ENCODE measurements at regions not wholly inside any gene's neighbourhood (a gene's known extent, or its start where the extent isn't known, plus 50 kb on each side); places are given as distances from the start of the nearest gene placed in this dataset.

DNA sequence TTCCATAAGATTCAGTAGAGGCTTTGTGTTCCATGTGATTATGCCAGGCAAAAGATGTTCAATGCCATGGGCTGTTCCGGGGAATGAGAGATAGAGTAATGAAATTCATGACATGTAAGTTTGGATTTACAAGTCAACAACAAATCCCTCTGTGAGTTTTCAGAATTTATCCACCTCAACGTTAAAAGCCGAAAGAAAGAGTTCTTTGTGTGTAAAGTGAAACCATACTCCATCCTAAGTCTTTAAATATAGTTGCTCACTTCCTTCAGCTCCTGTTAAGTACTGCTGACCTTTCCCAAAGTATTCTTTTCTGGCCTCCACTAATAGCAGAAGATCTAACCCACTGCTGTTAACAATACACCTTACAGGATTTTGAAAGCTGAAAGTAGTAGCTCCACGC, 190.0 kb downstream of the TMX1 start:
- Histone ChIP-seq H3K4me3 (ENCODE audit: insufficient read depth, low read length, poor library complexity, severe bottlenecking) (no peak overlapping the region), H3K9me3 (ENCODE audit: insufficient read depth, low read length) (no peaks in the 10 kb centered on the region), H4K20me1 (ENCODE audit: low read depth, low read length) (no peaks in the 10 kb centered on the region), H3F3A (ENCODE audit: insufficient read depth) (no peaks in the 10 kb centered on the region), H3K9me2 (replicated peaks; ENCODE audit: insufficient read depth, low read length) (no peaks in the 10 kb centered on the region), H3K27ac (ENCODE audit: low read depth, low read length) (no peak overlapping the region), H3K36me3 (ENCODE audit: low read length) (no peaks in the 10 kb centered on the region), H3K27me3 (ENCODE audit: low read length) (no peaks in the 10 kb centered on the region), H2AFZ (ENCODE audit: low read depth, low read length, severe bottlenecking) (no peak overlapping the region), H3K79me2 (ENCODE audit: insufficient read depth, low read length) (no peaks in the 10 kb centered on the region), H3K4me2 (ENCODE audit: low read depth, low read length, poor library complexity, severe bottlenecking) (no peak overlapping the region), H3K9ac (ENCODE audit: low read length) (no peak overlapping the region)
- TF ChIP-seq, protein P1, sequence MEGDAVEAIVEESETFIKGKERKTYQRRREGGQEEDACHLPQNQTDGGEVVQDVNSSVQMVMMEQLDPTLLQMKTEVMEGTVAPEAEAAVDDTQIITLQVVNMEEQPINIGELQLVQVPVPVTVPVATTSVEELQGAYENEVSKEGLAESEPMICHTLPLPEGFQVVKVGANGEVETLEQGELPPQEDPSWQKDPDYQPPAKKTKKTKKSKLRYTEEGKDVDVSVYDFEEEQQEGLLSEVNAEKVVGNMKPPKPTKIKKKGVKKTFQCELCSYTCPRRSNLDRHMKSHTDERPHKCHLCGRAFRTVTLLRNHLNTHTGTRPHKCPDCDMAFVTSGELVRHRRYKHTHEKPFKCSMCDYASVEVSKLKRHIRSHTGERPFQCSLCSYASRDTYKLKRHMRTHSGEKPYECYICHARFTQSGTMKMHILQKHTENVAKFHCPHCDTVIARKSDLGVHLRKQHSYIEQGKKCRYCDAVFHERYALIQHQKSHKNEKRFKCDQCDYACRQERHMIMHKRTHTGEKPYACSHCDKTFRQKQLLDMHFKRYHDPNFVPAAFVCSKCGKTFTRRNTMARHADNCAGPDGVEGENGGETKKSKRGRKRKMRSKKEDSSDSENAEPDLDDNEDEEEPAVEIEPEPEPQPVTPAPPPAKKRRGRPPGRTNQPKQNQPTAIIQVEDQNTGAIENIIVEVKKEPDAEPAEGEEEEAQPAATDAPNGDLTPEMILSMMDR (IDR thresholded peaks at IDR 0.05; ENCODE audit: insufficient read depth, low read length, poor library complexity, severe bottlenecking): no peak
- TF ChIP-seq EZH2phosphoT487 (conservative IDR thresholded peaks at IDR 0.05; ENCODE audit: low read length): no peak

DNA sequence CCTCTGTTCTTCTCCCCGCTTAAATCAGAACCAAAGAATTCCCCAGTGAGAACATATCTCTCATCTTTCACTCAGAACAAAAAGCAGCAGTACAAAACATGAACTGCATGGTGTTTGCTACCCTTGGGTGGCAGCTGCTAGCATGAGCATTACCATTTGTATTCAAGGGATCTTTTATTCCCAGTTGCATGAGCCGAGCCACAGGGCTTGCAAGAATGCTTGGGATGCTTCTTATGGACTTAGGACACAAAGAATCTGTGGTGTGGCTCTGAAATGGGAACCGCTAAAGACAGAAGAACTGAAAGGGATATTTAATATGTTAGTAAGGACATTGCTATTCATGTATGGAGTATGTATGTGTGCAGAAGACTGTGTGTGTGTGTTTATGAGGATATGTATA, 190.6 kb downstream of the TMX1 start:
- Histone ChIP-seq H3K9me2 (replicated peaks; ENCODE audit: insufficient read depth, low read length) (no peaks in the 10 kb centered on the region), H4K20me1 (ENCODE audit: low read depth, low read length) (no peaks in the 10 kb centered on the region), H3F3A (ENCODE audit: insufficient read depth) (no peaks in the 10 kb centered on the region), H3K27ac (ENCODE audit: low read depth, low read length) (no peak overlapping the region), H3K9me3 (ENCODE audit: insufficient read depth, low read length) (no peaks in the 10 kb centered on the region), H3K36me3 (ENCODE audit: low read length) (no peaks in the 10 kb centered on the region), H3K9ac (ENCODE audit: low read length) (no peak overlapping the region), H3K4me3 (ENCODE audit: insufficient read depth, low read length, poor library complexity, severe bottlenecking) (no peak overlapping the region), H3K4me2 (ENCODE audit: low read depth, low read length, poor library complexity, severe bottlenecking) (no peak overlapping the region), H3K27me3 (ENCODE audit: low read length) (no peaks in the 10 kb centered on the region), H2AFZ (ENCODE audit: low read depth, low read length, severe bottlenecking) (no peak overlapping the region), H3K79me2 (ENCODE audit: insufficient read depth, low read length) (no peaks in the 10 kb centered on the region)
- TF ChIP-seq, protein P1 (IDR thresholded peaks at IDR 0.05; ENCODE audit: insufficient read depth, low read length, poor library complexity, severe bottlenecking): no peak
- no peak for TF ChIP-seq EZH2phosphoT487 (conservative IDR thresholded peaks at IDR 0.05; ENCODE audit: low read length)

DNA sequence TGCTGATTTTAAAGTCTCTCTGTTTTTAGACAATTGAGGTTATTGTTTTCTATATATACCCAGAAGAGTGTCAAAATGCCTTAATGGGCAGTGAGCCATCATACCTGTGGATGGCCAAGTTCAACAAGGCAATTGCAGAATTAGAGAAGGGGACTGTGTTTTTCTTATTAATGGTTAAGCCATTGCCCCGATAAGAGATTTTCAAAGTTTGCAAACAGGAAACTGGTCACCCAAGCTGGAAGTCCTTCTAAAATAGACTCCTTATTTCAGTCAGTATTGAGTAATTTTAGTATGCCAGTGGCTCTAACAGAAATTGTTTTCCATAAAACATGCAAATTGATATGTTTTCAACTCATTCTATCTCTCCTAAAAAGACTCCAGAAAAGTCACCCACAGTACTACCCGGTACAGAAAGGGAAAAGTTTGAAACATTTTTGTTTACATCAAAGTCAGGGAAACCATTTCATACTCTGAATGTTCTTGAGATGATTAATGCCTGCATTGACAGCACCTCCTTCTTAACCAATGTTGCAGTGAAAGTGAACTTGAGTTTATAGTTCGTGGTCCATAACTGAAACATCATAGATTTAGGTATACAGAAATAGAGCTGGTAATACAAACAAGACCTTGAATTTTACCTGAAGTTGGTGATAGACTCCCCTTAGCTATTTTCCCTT, 191.1 kb downstream of the TMX1 start:
- no peaks in the 10 kb centered on the region for H3K9me3 ChIP-seq (ENCODE audit: insufficient read depth, low read length)
- no peaks in the 10 kb centered on the region for H4K20me1 ChIP-seq (ENCODE audit: low read depth, low read length)
- H3K4me3 ChIP-seq (ENCODE audit: insufficient read depth, low read length, poor library complexity, severe bottlenecking): no peak overlapping the region
- H3F3A ChIP-seq (ENCODE audit: insufficient read depth): no peaks in the 10 kb centered on the region
- no peaks in the 10 kb centered on the region for H3K36me3 ChIP-seq (ENCODE audit: low read length)
- no peak overlapping the region for H2AFZ ChIP-seq (ENCODE audit: low read depth, low read length, severe bottlenecking)
- no peak overlapping the region for H3K4me2 ChIP-seq (ENCODE audit: low read depth, low read length, poor library complexity, severe bottlenecking)
- no peaks in the 10 kb centered on the region for H3K79me2 ChIP-seq (ENCODE audit: insufficient read depth, low read length)
- H3K9ac ChIP-seq (ENCODE audit: low read length): no peak overlapping the region
- H3K9me2 ChIP-seq (replicated peaks; ENCODE audit: insufficient read depth, low read length): no peaks in the 10 kb centered on the region
- no peak overlapping the region for H3K27ac ChIP-seq (ENCODE audit: low read depth, low read length)
- no peaks in the 10 kb centered on the region for H3K27me3 ChIP-seq (ENCODE audit: low read length)
- TF ChIP-seq, protein P1 (IDR thresholded peaks at IDR 0.05; ENCODE audit: insufficient read depth, low read length, poor library complexity, severe bottlenecking): no peak
- TF ChIP-seq EZH2phosphoT487 (conservative IDR thresholded peaks at IDR 0.05; ENCODE audit: low read length): no peak
